DMS79 treated with DMSO at 0.1 percent for 48 hours (cell line): ENCODE measurements at regions not wholly inside any gene's neighbourhood (a gene's known extent, or its start where the extent isn't known, plus 50 kb on each side); places are given as distances from the start of the nearest gene placed in this dataset.

Experiments used
- DNase-seq: peaks from one replicate; lab custom pipeline; 2025; lab: John Stamatoyannopoulos, UW

- DNase-seq = no peak
These were observed 89.9 kb downstream of the TSEN15 start for GRCh38 chr1:184141361-184141880.

GRCh38 chr1:184143449-184143848, 91.9 kb downstream of the TSEN15 start:
- DNase-seq = no peak

GRCh38 chr1:184145083-184145482, 93.6 kb downstream of the TSEN15 start:
- no peak for DNase-seq

GRCh38 chr1:184146202-184146601, 94.7 kb downstream of the TSEN15 start:
- no peak for DNase-seq

GRCh38 chr1:184150776-184151531, 99.4 kb downstream of the TSEN15 start:
- no peak for DNase-seq

GRCh38 chr1:184152434-184152898, 100.9 kb downstream of the TSEN15 start:
- no peak for DNase-seq

GRCh38 chr1:184152974-184153373, 101.4 kb downstream of the TSEN15 start:
- no peak for DNase-seq

GRCh38 chr1:184153731-184154130, 102.2 kb downstream of the TSEN15 start:
- DNase-seq = no peak

GRCh38 chr1:184156521-184157393, 105.2 kb downstream of the TSEN15 start:
- no peak for DNase-seq

- no peak for DNase-seq
These were observed 105.8 kb downstream of the TSEN15 start for GRCh38 chr1:184157394-184157742.

- no peak for DNase-seq
These were observed 107.6 kb downstream of the TSEN15 start for GRCh38 chr1:184158896-184159681.

- DNase-seq = no peak
These were observed 108.7 kb downstream of the TSEN15 start for GRCh38 chr1:184160236-184160635.

GRCh38 chr1:184161071-184161698, 109.7 kb downstream of the TSEN15 start:
- DNase-seq = no peak

GRCh38 chr1:184162281-184162680, 110.8 kb downstream of the TSEN15 start:
- DNase-seq = no peak

- DNase-seq = no peak
These were observed 112.3 kb downstream of the TSEN15 start for GRCh38 chr1:184163674-184164465.

GRCh38 chr1:184164536-184164935, 113.0 kb downstream of the TSEN15 start:
- DNase-seq = no peak

- no peak for DNase-seq
These were observed 115.0 kb downstream of the TSEN15 start for GRCh38 chr1:184166485-184166884.

GRCh38 chr1:184167352-184167751, 115.8 kb downstream of the TSEN15 start:
- DNase-seq = no peak

GRCh38 chr1:184170719-184171118, 119.2 kb downstream of the TSEN15 start:
- no peak for DNase-seq

GRCh38 chr1:184176058-184176457, 124.5 kb downstream of the TSEN15 start:
- no peak for DNase-seq

GRCh38 chr1:184181044-184181443, 129.5 kb downstream of the TSEN15 start:
- DNase-seq = no peak
